Activated naive CD4-positive, alpha-beta T cell (primary cell): ENCODE measurements at regions not wholly inside any gene's neighbourhood (a gene's known extent, or its start where the extent isn't known, plus 50 kb on each side); places are given as distances from the start of the nearest gene placed in this dataset.
A peak's percentile ranks its signal among the peaks of the same experiment; 100 is the strongest.
"Not testable (repeated sequence)": the region's sequence is repeated elsewhere in the genome, so short reads cannot be mapped to it uniquely, and the experiment has no call there.

Experiments used
- DNase-seq, 4 experiments: peaks; one replicate each; lab custom pipeline; 2025; lab: John Stamatoyannopoulos, UW

DNA sequence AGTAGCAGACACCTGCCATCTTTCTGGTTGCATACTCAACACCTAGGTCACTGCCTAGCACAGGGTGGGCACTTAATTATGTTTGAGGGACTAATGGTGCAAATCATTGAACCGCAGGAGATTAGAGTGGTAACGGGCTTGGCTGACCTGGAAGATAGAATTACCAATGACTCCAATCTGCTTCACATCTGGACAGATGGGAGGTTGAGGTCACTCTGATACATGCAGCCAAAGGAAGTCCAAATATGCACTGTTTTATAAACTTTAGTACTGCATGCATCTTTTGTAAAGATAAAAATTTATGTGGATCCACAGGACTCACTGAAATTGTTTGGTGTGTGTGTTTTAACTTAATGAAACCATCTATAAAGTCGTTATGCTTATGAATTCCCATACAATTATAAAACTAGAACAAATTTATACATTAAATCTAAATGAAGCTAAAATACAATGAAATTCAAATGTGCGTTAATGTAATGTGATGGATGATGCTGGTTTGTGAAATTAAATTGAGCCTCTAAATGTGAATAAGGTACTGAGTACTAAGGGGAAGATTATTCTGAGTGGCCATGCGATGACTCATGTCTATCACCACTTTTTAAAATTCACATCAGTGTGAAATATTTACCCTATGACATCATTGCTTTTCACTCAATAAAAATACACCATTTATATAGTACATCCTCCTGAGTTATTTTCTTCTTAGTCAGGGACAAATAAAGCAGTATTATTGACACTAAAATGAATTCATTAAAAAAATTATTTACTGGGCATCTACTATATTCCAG lies 224.7 kb upstream of the FAM78B start:
- no peak for DNase-seq

DNA sequence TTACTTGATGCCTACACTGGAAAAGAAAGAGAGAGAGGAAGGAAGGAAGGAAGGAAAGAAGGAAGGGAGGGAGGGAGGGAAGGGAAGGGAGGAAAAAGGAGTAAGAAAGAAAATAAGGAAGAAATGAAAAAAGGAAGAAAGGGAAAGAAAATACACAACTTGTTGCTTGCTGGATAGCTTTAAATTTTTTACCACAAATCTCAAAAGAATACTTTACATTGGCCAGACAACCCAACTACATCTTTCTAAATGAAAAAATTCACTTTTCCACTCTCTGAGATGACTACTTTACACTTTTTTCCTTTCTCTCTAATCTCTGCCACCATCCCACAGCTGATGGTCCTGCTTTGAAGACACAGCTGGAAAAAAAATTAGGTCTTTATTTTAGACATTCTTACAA lies 228.9 kb upstream of the FAM78B start:
- DNase-seq = no peak

DNA sequence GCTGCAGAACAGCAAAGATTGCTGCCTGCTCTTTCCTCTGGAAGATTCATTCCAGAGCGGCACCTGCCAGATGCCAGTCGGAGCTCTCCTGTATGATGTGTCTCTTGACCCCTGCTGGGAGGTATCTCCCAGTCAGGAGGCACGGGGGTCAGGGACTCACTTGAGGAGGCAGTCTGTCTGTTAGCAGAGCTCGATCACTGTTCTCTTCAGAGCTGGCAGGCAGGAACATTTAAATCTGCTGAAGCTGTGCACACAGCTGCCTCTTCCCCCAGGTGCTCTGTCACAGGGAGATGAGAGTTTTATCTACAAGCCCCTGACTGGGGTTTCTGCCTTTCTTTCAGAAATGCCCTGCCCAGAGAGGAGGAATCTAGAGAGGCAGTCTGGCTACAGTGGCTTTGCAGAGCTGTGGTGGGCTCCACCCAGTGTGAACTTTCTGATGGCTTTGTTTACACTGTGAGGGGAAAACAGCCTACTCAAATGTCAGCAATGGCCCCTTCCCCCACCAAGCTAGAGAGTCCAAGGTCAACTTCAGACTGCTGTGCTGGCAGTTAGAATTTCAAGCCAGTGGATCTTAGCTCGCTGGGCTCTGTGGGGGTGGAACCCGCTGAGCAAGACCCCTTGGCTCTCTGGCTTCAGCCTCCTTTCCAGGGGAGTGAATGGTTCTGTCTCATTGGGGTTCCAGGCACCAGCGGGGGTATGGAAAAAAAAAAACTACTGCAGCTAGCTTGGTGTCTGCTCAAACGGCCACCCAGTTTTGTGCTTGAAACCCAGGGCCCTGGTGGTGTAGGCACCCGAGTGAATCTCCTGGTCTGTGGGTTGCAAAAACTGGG lies 242.7 kb upstream of the FAM78B start:
- not testable (repeated sequence) for DNase-seq

DNA sequence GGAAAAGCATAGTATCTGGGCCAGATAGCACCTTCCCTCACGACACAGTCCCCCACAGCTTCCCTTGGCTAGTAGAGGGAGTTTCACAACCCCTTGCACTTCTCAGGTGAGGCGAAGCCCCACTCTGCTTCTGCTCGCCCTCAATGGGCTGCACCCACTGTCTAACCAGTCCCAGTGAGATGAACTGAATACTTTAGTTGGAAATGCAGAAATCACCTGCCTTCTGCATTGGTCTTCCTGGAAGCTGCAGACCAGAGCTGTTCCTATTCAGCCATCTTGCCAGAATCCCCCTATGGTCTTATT lies 243.2 kb upstream of the FAM78B start:
- no peak for DNase-seq

DNA sequence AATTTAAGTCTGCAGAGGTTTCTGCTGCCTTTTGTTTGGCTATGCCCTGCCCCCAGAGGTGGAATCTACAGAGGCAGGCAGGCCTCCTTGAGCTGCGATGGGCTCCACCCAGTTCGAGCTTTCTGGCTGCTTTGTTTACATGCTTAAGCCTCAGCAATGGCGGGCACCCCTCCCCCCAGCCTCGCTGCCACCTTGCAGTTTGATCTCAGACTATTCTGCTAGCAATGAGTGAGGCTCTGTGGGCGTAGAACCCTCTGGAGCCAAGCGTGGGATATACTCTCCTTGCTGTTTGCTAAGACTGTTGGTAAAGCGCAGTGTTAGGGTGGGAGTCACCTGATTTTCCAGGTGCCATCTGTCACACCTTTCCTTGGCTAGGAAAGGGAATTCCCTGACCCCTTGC lies 250.0 kb upstream of the FAM78B start:
- DNase-seq = not testable (repeated sequence)

DNA sequence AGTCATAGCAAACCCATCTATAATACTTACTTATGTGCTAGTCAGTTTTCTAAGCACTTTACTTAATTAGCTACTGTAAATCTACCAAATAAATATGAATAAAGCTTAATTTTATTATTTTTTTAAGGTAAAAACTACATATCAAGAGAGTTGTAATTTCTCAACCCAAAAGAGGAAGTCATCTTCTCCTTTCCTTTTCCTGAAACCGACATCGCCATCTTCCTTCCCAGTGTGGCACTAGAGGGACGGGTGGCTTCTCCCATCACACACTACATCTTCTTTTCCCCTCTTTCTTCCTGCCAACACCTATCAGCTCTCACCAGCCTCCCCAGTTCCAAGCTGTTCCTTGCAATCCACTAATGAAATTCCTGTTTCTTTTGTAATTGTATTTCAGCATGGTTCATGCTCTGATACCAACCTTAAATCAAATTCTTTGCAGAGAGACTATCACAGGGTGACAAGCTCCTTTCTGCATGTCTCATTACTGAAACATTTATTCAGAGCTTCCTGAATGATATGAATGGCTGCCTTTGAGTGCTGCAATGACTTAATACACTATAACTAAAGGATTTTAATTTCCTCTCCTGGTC lies 251.6 kb upstream of the FAM78B start:
- no peak for DNase-seq

DNA sequence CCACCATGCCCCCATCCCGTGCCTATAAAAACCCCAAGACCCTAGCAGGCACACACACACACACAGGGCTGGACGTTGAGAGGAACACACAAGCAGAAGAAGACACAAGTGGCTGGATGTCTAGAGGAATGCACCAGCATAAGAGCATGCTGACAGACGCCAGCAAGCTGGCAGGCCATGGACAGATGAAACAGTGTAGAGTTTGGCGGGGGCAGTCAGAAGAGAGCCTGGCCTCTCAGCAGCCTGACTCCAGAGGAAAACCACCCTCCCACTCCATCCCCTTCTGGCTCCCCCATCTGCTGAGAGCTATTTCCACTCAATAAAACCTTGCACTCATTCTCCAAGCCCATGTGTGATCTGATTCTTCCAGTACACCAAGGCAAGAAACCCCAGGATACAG lies 255.8 kb upstream of the FAM78B start:
- DNase-seq = not testable (repeated sequence)

DNA sequence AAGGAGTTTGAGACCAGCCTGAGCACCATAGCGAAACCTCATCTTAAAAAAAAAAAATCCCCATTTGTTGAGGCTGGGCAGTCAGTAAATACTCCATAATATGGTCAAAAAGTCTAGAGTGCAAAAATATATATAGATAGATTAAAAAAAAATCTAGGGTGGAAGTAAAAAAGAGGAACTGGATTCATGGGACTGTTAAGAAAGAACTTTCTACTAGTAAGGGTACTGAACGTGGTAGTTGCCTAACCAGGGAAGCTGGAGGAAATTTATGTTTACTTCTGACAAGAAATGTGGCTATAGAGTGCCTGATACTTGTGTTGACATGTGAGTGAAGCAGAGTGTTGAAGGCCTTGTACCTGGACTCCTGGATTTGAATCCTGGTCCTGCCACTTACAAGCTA lies 265.9 kb upstream of the FAM78B start:
- DNase-seq = no peak

DNA sequence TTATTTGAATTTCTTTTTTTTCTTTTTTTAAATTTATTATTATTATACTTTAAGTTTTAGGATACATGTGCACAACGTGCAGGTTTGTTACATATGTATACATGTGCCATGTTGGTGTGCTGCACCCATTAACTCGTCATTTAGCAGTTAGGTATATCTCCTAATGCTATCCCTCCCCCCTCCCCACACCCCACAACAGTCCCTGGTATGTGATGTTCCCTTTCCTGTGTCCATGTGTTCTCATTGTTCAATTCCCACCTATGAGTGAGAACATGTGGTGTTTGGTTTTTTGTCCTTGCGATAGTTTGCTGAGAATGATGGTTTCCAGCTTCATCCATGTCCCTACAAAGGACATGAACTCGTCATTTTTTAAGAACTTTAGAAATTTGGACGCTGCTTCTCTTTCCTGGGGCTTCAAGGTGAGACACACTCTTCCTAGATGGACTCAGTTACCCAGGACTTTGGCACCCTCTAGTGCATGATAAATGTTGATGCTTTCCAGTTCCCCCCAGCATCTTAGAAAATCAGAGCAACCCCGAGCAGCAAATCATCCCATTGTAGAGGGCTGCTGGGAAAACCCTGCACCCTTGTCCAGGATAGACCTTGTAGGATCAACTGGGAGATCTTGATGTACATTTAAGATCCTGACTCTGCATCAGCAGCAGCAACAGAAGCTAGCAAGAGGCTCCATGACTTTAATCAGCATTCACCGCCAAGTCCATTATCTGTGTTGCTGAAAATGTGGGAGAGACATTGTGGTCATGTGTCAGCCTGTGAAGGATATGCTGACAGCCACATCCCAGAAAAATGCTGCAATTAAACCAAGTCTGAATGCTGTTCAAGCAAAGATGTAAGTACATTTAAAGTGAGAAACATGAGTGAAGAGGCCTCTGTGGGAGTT lies 266.9 kb upstream of the FAM78B start:
- not testable (repeated sequence) for DNase-seq

DNA sequence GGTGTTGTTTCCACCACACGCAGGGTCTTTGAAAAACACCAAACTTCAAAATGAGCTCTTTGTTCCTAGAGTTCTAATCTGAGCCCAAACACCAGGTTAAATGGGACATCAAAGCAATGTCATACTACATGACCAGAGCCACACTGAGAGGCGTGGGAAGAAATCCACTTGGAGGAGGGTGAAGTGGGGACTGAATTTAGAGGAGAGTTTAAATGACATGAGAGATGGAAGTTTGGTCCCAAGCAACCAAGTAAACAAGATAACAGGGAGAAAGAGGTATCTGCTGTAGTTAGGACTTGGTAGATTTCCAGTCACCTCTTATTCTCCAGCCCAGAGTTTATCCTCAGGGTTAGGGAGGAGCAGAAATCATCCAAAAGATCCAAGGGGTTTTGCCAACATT lies 290.9 kb upstream of the FAM78B start:
- DNase-seq = no peak

DNA sequence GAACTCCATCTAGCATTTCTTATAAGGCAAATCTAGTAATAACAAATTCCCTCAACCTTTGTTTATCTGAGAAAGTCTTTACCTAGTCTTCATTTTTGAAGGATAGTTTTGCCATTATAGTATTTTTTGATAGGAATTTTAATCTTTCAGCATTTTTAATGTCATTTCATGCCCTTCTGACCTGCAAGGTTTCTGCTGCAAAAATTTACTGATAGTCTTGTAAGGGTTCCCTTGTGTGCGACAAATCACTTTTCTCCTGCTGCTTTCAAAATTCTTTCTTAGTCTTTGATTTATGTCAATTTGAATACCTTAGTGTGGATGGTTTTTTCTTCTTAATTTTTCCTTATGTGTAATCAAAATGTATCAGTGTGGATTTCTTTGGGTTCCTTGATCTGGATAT lies 297.5 kb upstream of the FAM78B start:
- DNase-seq = no peak

DNA sequence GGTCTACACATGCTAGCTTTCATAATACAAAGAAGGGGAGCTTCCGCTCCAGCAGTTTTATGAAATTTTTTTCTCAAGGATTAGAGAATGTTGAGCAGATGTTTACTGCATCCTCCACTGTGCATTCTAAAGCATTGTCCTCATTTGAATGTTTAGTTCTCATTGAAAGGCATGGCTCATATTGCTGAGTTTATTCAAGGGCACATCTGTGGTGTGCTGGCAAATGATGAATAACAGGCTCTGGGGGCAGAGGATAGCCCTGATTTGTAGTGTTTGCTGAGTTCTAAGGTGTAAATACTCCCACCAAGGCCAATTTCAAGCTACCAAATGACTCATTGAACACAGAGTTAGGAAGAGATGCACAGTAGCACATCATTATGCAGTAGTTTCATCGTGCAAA lies 303.2 kb upstream of the FAM78B start:
- DNase-seq = no peak

DNA sequence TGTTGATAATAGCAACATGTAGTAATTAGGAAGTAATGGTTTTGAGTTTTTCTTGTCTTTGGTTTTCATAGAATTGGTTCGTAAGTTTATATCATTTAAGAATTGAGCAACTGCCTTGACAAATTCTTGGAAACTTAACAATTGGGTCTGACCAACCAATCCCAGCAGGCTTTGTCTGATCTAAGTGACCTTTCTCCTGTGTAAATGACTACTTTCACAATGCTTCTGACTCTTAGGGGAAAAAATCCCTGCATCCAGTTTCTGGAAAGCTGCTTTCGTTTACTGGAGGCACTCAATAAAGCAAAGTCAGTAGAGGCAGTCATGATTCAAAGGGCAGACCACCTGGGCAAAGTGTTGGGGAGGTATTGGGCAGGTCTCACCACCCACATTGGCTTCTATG lies 303.6 kb upstream of the FAM78B start:
- DNase-seq = no peak

DNA sequence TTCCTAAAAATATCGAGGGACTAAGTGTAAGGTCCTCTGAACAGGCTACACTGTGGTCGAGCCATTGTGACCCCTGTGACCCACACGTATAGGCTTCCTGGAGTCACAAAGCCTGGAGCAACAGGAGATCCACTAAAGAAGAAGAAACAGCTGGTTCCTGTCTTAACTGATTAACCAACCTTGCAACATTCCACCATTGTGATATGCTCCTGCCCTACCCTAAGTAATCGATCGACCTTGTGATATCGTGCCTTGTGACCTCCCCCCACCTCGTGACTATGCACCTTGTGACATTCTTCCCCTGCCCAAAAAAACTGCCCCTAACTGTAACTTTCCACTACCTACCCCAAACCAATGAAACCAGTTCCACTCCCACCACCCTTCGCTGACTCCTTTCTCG lies 304.6 kb upstream of the FAM78B start:
- DNase-seq = no peak

DNA sequence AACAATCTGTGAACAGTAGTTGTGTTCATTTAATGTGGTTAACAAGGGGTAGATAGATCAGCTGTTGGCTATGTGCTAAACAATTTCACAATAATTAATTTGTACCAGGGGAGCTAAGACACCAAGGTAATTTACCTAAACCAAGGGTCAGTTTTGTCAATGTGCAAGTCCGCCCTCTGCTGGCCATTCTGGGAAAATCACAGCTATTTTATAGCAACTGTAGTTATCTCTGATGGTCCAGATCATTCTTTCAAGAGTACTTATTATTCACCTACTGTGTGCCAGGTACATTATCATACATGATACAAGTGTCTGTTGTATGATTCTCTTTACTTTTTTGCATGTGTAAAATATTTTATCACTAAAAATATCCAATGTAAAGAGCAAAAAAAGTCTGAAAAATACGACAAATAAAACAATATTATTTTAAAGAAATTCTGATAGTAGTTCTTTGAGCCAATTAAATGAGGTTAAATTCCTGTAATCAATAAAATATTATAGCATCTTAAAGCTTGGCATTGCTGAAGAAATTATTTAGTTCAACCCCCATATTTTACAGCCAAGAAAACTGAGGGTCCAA lies 312.3 kb upstream of the FAM78B start:
- DNase-seq = peak in 3 of 4 experiments; percentile 0 to 21 (median 4)

DNA sequence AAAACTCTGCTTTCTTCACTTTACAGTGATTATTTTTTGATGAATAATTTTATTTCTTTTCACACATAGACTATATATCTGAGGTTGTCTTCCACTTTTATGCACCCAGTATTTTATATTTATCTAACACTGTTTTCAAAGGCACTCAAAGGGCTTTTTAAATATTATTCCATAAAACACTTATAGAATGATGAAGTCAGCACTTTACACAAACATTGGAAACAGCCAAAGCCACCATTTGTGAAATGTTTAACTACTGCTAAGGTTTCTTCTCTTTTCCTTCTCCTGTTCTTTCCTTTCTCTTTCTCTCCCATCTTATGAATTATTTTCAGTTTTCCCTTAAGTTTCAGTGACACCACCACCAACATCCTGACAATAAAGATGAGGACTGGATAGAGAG lies 317.7 kb upstream of the FAM78B start:
- DNase-seq = no peak

DNA sequence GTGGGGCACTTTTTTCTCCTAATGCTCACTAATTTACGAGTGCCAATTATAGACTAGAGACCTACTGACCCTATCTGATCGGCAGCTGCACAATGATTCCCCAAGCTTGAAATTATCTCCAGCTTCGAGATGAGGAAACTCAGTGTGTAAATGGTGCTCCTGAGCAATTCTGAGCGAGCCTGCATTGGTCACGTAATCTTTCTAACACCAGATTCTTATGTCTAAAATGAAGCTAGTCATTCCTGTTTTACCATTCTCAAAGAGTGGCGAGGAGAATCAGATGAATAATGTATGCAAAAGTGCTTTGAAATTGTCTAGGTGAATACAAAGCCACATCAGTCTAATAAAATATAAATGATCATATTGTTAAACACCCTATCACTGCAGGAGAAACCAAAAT lies 318.1 kb upstream of the FAM78B start:
- no peak for DNase-seq

DNA sequence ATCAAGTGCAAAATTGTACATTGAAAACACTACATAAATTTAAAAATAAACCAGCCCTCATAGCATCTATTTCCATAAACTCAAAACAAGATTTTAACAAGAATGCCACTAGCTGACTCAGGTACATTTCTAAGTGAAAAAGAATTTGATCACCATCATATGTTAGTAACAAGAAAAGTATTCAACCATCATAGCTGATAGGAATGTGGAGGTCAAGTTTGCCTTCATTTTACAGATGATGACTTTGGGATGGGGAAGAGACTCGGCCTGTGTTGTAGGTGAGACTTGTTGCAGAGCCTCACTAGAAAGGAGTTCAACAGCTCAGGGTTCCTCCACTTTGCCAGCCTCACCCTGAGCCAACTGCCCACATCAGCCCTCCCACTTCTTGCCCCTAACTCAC lies 318.8 kb upstream of the FAM78B start:
- DNase-seq = no peak

DNA sequence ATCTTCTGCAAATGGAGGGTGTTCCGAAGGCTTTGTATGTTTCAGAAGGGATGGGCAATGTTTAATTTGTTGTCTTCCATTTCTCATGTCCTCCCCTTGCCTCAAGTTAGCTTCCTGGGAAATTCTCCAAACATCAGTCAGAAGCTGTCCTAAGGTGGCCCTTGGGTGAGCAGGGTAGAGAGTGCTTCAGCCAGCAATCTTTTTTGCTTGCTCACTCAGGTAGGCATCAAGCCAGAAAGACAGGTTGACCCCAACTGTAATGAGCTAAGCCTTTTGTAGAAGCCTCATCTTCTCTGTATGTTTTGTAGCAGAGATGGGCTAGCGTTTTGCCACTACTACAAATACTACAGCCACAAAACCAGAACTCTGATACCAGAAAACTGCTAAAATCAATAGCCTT lies 321.5 kb upstream of the FAM78B start:
- DNase-seq = no peak

DNA sequence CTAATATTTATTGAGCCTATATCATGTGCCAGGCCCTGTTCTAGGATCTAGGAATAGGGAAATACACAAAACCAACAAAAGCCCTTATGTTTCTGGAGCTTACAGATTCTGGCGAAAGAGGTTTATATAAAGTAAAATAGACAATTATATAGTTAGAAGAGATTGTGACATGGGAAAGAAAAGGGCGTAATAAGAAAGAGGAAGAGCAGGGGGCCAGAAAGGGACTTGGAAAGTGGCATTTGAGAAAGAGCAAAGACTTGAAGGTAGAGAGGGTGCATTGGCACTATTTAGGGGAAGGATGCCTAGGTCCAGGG lies 322.5 kb upstream of the FAM78B start:
- no peak for DNase-seq

DNA sequence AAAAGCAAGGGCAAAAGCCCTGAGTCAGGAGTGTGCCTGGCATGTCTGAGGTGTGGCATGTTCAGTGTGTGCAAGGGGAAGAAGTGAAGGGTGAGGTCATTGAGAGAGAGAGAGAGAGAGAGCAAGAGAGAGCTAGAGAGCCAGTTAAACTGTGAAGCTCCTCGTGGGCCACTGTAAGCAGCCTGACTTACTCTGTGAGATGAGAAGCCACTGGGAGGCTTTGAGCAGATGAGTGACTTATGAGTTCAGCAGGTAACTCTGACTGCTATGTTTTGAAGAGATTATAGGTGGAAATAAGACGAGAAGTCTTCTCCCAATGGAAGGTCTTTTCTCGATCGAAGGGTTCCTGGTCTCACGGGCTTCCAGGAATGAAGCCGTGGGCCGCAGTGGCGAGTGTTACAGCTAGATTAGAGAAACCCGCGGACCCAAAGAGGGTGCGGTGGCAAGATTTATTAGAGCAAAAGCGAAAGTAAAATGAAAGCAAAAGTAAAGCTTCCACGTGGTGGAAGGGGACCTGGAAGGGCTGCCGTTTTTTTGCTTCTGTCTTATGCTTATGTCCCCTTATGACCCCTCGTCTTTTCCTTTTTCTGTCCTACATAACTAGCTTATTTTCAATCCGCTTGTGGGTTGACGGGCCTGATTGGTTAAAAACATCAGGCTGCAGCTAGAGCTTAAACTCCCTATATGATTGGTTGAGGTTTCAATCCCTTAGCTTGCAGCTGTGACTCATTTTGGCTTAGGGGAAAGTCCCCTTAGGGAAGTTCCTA lies 323.1 kb upstream of the FAM78B start:
- DNase-seq = peak in 3 of 4 experiments; percentile 7 to 17 (median 13)
